ENCODE measurements at regions not wholly inside any gene's neighbourhood (a gene's known extent, or its start where the extent isn't known, plus 50 kb on each side); places are given as distances from the start of the nearest gene placed in this dataset.

- H4K20me1 ChIP-seq (ENCODE audit: insufficient read depth): no peaks in the 10 kb centered on the region
- CTCF ChIA-PET: no interaction called here
- no peaks in the 10 kb centered on the region for H3K9me2 ChIP-seq (ENCODE audit: insufficient read depth)
- POLR2A ChIA-PET: no interaction called here
- DNase-seq (ENCODE audit: low read depth, low spot score) (no peak), ATAC-seq (no peak)
- BruUV-seq (replicated peaks): no TSS peak
- H3K4me1 ChIP-seq (ENCODE audit: control insufficient read depth in 1 of 2, insufficient read depth in 2 of 2, low read length in 2 of 2): no peaks in the 10 kb centered on the region
- no peak overlapping the region for H3K27ac ChIP-seq (ENCODE audit: low read depth, low read length)
- no peaks in the 10 kb centered on the region for H3K79me2 ChIP-seq (ENCODE audit: insufficient read depth, low read length)
- RAD21 ChIA-PET (ENCODE audit: low non-redundant PET in 1 of 2, low total read pairs in 2 of 2, uncharacterized antibody in 2 of 2, unreplicated experiment in 2 of 2): no interaction called here
- H3K9me3 ChIP-seq (ENCODE audit: control insufficient read depth in 1 of 2, insufficient read depth in 1 of 2, low read depth in 1 of 2, low read length in 2 of 2): no peaks in the 10 kb centered on the region
- no peak overlapping the region for H3K4me3 ChIP-seq (replicated peaks in 1 of 2; ENCODE audit: low read depth in 1 of 2, low read length in 2 of 2)
- no peaks in the 10 kb centered on the region for H3K36me3 ChIP-seq (ENCODE audit: control insufficient read depth in 1 of 2, insufficient read depth in 2 of 2, low read length in 2 of 2)
- no peak overlapping the region for H3K4me2 ChIP-seq (ENCODE audit: low read length)
- intact Hi-C loops (cut with micrococcal nuclease): no loop called here
- no peak overlapping the region for H2AFZ ChIP-seq (ENCODE audit: low read depth, low read length, poor library complexity, severe bottlenecking)
- H3K27me3 ChIP-seq (ENCODE audit: insufficient read depth, low read length): peaks cover 98% of the 10 kb centered on the region
- no peak overlapping the region for H3K9ac ChIP-seq (ENCODE audit: low read length)
- TF ChIP-seq EZH2phosphoT487 (IDR thresholded peaks at IDR 0.05; ENCODE audit: borderline replicate concordance) (0 out of 2 replicates have a peak, but pooled peaks have one; percentile 53), POLR2AphosphoS5 (IDR thresholded peaks at IDR 0.05; ENCODE audit: low read depth, low read length) (no peak)
These were observed 243.3 kb downstream of the ENGASE start for GRCh38 chr17:79317916-79318315.

DNA sequence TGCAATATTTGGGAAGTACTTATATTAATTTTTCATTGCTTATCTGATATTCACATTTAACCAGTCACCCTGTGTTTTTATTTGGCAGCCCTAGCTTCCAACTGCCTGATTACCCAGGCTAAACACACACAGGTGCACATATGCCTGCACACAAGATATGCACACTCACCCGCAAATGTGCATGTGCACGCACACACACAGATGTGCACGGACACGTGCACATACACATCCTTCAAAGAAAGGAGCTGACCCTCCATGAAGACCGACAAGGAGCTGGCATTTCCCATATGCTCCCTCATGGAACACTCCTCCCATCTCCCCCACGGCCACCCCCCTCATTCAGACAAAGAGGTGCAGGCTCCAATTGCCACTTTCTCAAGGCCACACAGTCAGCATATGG, 242.2 kb downstream of the ENGASE start:
- Histone ChIP-seq H4K20me1 (ENCODE audit: insufficient read depth) (no peaks in the 10 kb centered on the region), H3K36me3 (ENCODE audit: control insufficient read depth in 1 of 2, insufficient read depth in 2 of 2, low read length in 2 of 2) (no peaks in the 10 kb centered on the region), H3K9ac (ENCODE audit: low read length) (no peak overlapping the region), H3K9me3 (ENCODE audit: control insufficient read depth in 1 of 2, insufficient read depth in 1 of 2, low read depth in 1 of 2, low read length in 2 of 2) (no peaks in the 10 kb centered on the region), H3K27ac (ENCODE audit: low read depth, low read length) (no peak overlapping the region), H3K4me2 (ENCODE audit: low read length) (no peak overlapping the region), H3K4me3 (replicated peaks in 1 of 2; ENCODE audit: low read depth in 1 of 2, low read length in 2 of 2) (no peak overlapping the region), H3K27me3 (ENCODE audit: insufficient read depth, low read length) (peaks cover 98% of the 10 kb centered on the region), H3K9me2 (ENCODE audit: insufficient read depth) (no peaks in the 10 kb centered on the region), H3K4me1 (ENCODE audit: control insufficient read depth in 1 of 2, insufficient read depth in 2 of 2, low read length in 2 of 2) (no peaks in the 10 kb centered on the region), H3K79me2 (ENCODE audit: insufficient read depth, low read length) (no peaks in the 10 kb centered on the region), H2AFZ (ENCODE audit: low read depth, low read length, poor library complexity, severe bottlenecking) (no peak overlapping the region)
- CTCF ChIA-PET: no interaction called here
- BruUV-seq (replicated peaks): no TSS peak
- intact Hi-C loops (cut with micrococcal nuclease): no loop called here
- POLR2A ChIA-PET: no interaction called here
- no peak for TF ChIP-seq FOSL1 (IDR thresholded peaks at IDR 0.05; ENCODE audit: low read depth)
- TF ChIP-seq POLR2A (IDR thresholded peaks at IDR 0.05; ENCODE audit: borderline replicate concordance, extremely low read depth, insufficient read depth, insufficient read length): no peak
- no peak for TF ChIP-seq TCF7L2 (IDR thresholded peaks at IDR 0.05; ENCODE audit: borderline replicate concordance, extremely low read depth, insufficient read depth, insufficient read length)
- TF ChIP-seq ZNF274 (IDR thresholded peaks at IDR 0.05; ENCODE audit: low read depth, low read length): no peak
- TF ChIP-seq RAD21 (IDR thresholded peaks at IDR 0.05; ENCODE audit: low read depth): no peak
- TF ChIP-seq, protein P1, sequence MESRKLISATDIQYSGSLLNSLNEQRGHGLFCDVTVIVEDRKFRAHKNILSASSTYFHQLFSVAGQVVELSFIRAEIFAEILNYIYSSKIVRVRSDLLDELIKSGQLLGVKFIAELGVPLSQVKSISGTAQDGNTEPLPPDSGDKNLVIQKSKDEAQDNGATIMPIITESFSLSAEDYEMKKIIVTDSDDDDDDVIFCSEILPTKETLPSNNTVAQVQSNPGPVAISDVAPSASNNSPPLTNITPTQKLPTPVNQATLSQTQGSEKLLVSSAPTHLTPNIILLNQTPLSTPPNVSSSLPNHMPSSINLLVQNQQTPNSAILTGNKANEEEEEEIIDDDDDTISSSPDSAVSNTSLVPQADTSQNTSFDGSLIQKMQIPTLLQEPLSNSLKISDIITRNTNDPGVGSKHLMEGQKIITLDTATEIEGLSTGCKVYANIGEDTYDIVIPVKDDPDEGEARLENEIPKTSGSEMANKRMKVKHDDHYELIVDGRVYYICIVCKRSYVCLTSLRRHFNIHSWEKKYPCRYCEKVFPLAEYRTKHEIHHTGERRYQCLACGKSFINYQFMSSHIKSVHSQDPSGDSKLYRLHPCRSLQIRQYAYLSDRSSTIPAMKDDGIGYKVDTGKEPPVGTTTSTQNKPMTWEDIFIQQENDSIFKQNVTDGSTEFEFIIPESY (IDR thresholded peaks at IDR 0.05; ENCODE audit: extremely low read depth, insufficient replicate concordance, low read length): no peak
- TF ChIP-seq EGR1 (IDR thresholded peaks at IDR 0.05; ENCODE audit: low read depth): no peak
- TF ChIP-seq CEBPB (IDR thresholded peaks at IDR 0.05; ENCODE audit: low read depth): no peak
- no peak for ATAC-seq
- DNase-seq (ENCODE audit: low read depth, low spot score): no peak
- RAD21 ChIA-PET (ENCODE audit: low non-redundant PET in 1 of 2, low total read pairs in 2 of 2, uncharacterized antibody in 2 of 2, unreplicated experiment in 2 of 2): no interaction called here
